Endometrial microvascular endothelial cells (primary cell): ENCODE measurements at regions not wholly inside any gene's neighbourhood (a gene's known extent, or its start where the extent isn't known, plus 50 kb on each side); places are given as distances from the start of the nearest gene placed in this dataset.
"Not testable (repeated sequence)": the region's sequence is repeated elsewhere in the genome, so short reads cannot be mapped to it uniquely, and the experiment has no call there.

Experiments
- in situ Hi-C: cut with HindIII; loops from 2 replicates; pipeline ENCODE4 v1.10.0; 2017; ENCODE audit warnings: low sequenced_read_pairs, low pct_unique_long_range_greater_than_20kb; ENCODE audit errors: inconsistent ontology term

- in situ Hi-C loops: no loop called here
Measured at GRCh38 chr6:27693766-27694546, 218.2 kb downstream of the OR2B2 start.

DNA sequence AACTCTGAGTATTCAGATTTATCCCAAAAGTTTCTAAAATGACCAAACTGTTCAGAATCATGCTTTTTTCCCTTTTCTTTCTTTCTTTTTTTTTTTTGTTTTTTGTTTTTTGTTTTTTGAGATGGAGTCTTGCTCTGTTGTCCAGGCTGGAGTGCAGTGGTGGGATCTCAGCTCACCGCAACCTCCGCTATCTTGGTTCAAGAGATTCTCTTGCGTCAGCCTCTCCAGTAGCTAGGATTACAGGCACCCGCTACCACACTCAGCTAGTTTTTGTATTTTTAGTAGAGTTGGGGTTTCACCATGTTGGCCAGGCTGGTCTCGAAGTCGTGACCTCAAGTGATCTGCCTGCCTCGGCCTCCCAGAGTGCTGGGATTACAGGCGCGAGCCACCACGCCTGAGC is 219.2 kb upstream of the ZNF184 start:
- in situ Hi-C loops: not testable (repeated sequence)

DNA sequence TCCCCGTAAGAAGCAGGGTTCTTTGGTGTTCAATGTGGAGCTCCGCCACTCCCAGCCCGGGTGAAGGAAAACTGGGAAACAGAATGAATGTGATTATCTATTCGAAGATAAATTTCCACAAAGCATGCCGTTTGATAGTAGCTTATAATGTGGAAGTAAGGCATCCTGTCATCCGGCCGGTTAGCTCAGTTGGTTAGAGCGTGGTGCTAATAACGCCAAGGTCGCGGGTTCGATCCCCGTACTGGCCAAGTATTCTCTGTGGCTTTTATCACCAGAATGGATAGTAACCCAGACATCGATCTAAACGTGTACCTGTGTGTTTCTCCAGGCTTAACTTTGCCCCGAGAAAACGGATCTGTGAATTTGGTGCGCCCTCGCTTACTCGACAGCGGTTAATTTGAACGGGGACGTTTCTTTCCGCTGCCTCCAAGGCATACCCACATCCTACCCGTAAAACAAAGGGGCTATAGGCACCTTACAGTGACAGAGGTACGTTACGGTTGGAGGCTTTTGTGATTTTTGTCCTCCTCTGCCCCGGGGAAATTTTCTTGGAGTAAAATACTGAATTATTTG is 215.2 kb upstream of the ZNF184 start:
- in situ Hi-C loops: no loop called here

- in situ Hi-C loops: no loop called here
Measured at GRCh38 chr6:27687154-27688013, 214.5 kb upstream of the ZNF184 start.

DNA sequence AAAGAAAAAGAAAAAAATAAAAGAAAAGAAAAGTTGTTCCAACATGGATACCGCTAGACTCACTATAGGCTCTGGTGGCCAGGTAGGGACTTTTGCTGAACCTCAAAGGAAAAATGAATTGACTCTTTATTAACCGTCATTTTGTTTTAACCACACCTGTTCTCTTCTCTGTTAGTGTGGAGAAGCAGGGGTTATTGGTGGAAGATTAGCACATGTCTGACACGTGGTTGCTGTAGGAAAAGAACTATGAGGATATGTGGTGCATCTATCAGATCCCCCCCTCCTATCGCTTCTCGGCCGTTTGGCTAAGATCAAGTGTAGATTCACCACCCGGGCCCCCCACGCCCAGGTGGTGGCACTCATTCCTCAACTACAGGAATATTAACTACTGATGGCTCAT is 212.4 kb upstream of the ZNF184 start:
- in situ Hi-C loops: no loop called here

- in situ Hi-C loops: no loop called here
Measured at GRCh38 chr6:27684264-27685211, 211.6 kb upstream of the ZNF184 start.

DNA sequence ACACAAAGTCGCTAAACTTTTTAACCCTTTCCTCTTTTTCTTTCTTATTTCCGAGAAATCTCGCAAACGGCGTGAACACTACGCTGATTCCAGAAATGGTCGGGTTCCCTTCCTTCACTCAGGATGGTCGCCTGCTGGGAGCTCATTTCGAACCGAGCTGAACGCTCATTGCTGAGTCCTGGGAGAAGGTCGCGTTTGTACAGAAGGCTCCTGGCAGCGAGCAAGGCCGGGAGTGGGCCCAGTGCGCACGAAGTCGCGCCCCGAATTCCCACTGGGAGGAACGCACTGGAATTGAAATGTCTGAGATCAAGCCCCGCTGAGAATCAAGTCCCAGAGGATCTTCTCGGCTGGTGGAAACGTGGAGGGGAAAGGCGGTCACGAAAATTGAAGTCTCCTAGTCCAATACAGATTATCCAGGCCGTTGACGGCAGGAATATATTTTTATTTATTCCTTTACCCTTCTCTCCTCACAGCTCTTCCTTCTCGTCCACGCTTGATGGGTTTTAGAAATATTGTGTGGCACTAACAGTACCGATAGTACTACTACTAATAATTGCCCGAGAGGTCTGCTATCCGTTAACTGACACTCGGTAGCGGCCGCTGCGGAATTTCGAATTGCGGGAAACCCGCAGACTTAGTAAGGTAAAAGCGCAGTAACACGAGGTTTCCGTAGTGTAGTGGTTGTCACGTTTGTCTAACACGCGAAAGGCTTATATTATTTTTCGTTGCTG is 207.2 kb upstream of the ZNF184 start:
- in situ Hi-C loops: no loop called here

- in situ Hi-C loops: no loop called here
Measured at GRCh38 chr6:27679308-27679963, 206.5 kb upstream of the ZNF184 start.

GRCh38 chr6:27678469-27678868 is 205.6 kb upstream of the ZNF184 start:
- in situ Hi-C loops: no loop called here

DNA sequence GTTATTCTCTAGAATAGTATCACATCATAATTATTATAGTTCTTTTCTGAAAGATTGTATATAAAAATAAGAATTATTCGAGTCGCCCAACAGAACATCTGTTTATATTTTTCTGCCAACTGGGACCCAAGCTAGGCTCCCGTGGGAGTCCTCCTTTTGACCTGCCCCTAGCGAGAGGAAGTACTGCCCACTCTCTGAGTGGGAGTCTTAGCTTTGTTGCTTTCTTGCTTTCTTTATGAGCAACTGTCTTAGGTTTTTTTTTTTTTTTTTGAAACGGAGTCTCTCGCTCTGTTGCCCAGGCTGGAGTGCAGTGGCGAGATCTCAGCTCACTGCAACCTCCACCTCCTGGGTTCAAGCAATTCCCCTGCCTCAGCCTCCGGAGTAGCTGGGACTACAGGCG is 202.0 kb upstream of the ZNF184 start:
- in situ Hi-C loops: no loop called here

DNA sequence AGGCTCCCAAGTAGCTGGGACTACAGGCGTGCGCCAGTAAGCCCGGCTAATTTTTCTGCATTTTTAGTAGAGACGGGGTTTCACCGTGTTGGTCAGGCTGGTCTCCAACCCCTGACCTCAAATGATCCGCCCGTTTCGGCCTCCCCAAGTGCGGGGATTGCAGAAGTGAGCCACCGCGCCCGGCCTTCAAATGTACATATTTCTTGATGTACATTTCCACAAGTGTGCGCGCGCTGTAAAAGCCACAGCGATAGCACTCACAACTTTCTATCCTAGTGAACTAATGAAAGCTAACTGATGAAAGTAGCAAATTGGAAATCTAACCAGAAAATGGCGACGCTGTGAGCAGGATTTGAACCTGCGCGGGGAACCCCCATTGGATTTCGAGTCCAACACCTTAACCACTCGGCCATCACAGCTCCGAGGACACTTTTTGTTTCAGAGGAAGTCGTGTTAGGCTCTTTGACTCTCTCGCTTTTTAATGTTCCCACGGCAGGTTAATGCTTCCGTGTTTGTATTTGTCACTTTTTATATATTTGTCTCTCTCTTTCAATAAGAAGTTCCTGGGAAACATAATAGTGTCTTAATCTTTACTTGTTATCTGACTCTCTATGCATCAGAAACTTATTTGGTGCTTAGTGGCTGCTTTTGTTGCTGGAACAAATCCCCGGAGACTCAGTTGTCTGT is 199.4 kb upstream of the ZNF184 start:
- in situ Hi-C loops: no loop called here

GRCh38 chr6:27669624-27670301 is 196.9 kb upstream of the ZNF184 start:
- in situ Hi-C loops: no loop called here

DNA sequence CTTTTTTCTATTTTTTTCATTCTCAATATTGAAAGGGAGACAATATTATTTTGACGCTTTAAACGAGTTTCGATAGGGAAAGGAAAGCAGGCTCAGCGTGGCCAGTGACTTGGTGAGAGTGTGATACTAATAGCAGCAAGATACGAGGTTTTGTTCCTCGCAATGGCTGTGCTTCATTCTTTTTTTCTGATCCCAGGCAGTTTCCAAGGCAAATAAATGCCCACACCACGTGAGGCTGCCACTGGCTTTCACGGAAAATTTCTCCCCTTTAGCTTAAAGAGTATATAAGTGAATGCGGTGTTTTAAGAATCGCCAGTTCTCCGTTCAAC is 196.4 kb upstream of the ZNF184 start:
- in situ Hi-C loops: no loop called here

- in situ Hi-C loops: no loop called here
Measured at GRCh38 chr6:27668442-27669294, 195.8 kb upstream of the ZNF184 start.

DNA sequence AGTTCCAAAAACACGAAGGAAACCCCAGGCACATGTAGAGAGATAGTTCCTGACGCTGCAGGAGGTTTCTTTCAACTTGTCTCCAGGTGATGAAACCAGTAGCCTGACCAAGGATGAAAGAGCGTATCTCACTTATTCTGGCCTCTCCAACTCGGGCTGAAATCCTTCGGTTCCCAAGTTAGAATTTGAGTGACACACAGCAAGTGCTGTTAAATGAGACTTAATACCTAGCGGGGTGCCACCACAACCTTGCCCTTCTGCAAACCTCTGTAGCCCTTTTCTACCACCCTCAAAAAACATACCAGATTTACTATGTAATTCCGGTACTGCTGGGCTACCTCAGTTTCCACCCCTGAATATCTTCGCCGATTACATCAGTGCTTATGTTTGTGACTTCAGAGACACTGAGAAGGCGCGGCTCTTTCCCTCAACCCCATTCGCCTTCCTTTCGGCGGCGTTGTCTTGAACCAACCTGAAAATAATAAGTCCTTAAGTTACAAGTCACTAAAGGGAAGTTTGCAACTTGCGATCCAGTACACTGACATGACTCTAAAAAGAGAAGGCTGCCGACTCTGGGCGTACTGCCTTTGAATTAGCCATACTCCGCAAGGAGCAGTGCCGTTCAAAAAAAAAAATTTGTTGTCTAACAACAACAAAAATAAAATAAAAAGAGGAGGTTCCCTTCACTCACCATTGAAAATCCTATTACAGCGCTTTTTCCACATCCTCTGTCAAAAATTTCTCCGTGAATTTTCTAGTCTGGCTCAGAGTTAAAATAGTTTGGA is 194.9 kb upstream of the ZNF184 start:
- in situ Hi-C loops: no loop called here
